ENCODE measurements at regions not wholly inside any gene's neighbourhood (a gene's known extent, or its start where the extent isn't known, plus 50 kb on each side); places are given as distances from the start of the nearest gene placed in this dataset.
"Not testable (repeated sequence)": the region's sequence is repeated elsewhere in the genome, so short reads cannot be mapped to it uniquely, and the experiment has no call there.

DNA sequence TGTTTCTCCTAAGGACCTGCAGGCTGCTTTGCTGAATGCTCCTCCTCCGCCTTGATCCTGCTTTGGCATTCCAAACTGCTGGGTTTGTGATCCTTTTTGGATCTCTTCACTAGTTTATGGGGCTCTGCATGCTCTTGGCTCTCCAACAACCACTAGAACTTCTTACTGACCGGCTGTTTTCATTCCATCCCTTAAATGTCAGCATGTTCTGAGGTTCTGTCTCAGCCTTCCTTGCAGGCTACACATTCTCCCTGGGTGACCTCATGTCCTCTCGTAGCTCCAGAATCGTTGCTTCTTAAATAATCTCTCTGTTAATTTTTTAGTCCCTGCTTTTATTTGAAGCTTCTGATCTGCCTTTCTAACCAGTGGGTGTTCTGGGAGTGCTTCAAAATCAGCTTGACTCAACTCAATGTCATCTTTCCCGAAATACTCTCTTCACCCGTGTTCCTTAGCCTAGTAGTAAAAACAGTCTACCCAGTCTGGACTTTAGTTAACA is 119.0 kb upstream of the HS3ST2 start:
- peaks cover 0 to 2% (median 0%) of the 10 kb centered on the region in 5 donors for H3K9me3 ChIP-seq (ENCODE audit: control insufficient read depth in 5 of 5, low read length in 5 of 5)
- peaks cover 0 to 3% (median 0%) of the 10 kb centered on the region in 5 donors for H3K27me3 ChIP-seq (ENCODE audit: control insufficient read depth in 5 of 5, insufficient read depth in 4 of 5, low read length in 5 of 5)
- H3K9ac ChIP-seq (ENCODE audit: low read length in 5 of 5) = no peak overlapping the region
- no peaks in the 10 kb centered on the region for H3K36me3 ChIP-seq (ENCODE audit: control insufficient read depth in 5 of 5, insufficient read depth in 5 of 5, low read length in 5 of 5)
- H3K27ac ChIP-seq (ENCODE audit: low read depth, low read length) = no peak overlapping the region
- peaks cover 0 to 7% (median 7%) of the 10 kb centered on the region in 5 donors for H3K4me1 ChIP-seq (ENCODE audit: control insufficient read depth in 5 of 5, insufficient read depth in 5 of 5, low read length in 5 of 5)
- no peak overlapping the region for H3K4me3 ChIP-seq (ENCODE audit: low read depth in 1 of 5, low read length in 5 of 5)

DNA sequence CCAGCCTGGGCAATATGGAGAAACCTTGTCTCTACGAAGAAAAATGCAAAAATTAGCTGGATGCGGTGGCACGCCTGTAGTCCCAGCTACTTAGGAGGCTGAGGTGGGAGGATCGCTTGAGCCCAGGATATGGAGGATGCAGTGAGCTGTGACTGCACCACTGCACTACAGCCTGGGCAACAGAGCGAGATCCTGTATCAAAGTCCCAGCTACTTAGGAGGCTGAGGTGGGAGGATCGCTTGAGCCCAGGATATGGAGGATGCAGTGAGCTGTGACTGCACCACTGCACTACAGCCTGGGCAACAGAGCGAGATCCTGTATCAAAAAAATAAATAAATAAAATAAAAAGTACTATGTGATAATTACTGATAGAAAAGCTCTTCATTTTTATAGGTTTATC is 118.2 kb upstream of the HS3ST2 start:
- H3K27me3 ChIP-seq (ENCODE audit: control insufficient read depth in 5 of 5, insufficient read depth in 4 of 5, low read length in 5 of 5); H3K36me3 ChIP-seq (ENCODE audit: control insufficient read depth in 5 of 5, insufficient read depth in 5 of 5, low read length in 5 of 5); H3K4me1 ChIP-seq (ENCODE audit: control insufficient read depth in 5 of 5, insufficient read depth in 5 of 5, low read length in 5 of 5); H3K4me3 ChIP-seq (ENCODE audit: low read depth in 1 of 5, low read length in 5 of 5); H3K9ac ChIP-seq (ENCODE audit: low read length in 5 of 5); H3K9me3 ChIP-seq (ENCODE audit: control insufficient read depth in 5 of 5, low read length in 5 of 5); H3K27ac ChIP-seq (ENCODE audit: low read depth, low read length): not testable (repeated sequence)

DNA sequence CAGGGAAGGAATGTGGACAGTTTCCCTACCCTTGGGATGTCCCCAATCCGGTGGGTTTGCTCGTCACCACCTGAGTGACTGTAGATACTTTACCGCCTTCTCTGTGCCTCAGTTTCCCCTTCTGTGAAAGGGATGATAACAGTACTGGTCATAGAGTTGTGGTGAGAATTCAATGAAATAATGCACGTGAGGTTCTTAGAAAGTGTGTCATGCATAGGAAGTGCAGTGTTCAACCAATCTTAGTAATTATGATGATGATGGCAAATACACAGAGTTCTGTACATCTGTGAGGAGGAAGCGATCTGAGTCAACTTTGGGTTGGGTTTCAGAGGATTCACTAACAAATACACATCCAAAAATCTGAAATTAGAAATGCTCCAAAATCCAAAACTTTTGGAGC is 114.6 kb upstream of the HS3ST2 start:
- Histone ChIP-seq H3K4me3 (ENCODE audit: low read depth in 1 of 5, low read length in 5 of 5) (no peak overlapping the region), H3K9ac (ENCODE audit: low read length in 5 of 5) (no peak overlapping the region), H3K27me3 (ENCODE audit: control insufficient read depth in 5 of 5, insufficient read depth in 4 of 5, low read length in 5 of 5) (peaks cover 0 to 3% (median 0%) of the 10 kb centered on the region in 5 donors), H3K27ac (ENCODE audit: low read depth, low read length) (no peak overlapping the region), H3K4me1 (ENCODE audit: control insufficient read depth in 5 of 5, insufficient read depth in 5 of 5, low read length in 5 of 5) (peaks cover 0 to 7% (median 4%) of the 10 kb centered on the region in 5 donors), H3K36me3 (ENCODE audit: control insufficient read depth in 5 of 5, insufficient read depth in 5 of 5, low read length in 5 of 5) (no peaks in the 10 kb centered on the region), H3K9me3 (ENCODE audit: control insufficient read depth in 5 of 5, low read length in 5 of 5) (no peaks in the 10 kb centered on the region)

DNA sequence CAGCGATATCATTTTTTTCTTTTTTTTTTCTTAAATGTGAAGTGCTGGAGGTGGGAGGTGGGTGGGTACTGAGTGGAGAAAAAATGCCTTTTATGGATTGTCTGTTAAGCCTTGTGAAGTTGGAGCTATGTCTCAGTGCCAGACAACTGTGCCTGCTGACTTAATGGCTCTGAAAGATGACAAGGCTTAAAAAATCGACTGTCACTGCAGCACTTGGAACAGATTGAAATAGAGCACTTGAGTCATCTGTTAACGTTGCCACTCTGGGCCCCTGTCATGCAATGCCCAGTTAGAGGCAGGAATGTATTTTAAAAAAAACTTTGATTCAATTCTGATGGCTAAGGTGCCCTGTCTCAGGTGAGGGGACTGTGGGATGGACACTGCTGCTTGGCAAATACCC is 108.2 kb upstream of the HS3ST2 start:
- Histone ChIP-seq H3K9me3 (ENCODE audit: control insufficient read depth in 5 of 5, low read length in 5 of 5) (no peaks in the 10 kb centered on the region), H3K4me3 (ENCODE audit: low read depth in 1 of 5, low read length in 5 of 5) (no peak overlapping the region), H3K27ac (ENCODE audit: low read depth, low read length) (no peak overlapping the region), H3K36me3 (ENCODE audit: control insufficient read depth in 5 of 5, insufficient read depth in 5 of 5, low read length in 5 of 5) (no peaks in the 10 kb centered on the region), H3K4me1 (ENCODE audit: control insufficient read depth in 5 of 5, insufficient read depth in 5 of 5, low read length in 5 of 5) (no peaks in the 10 kb centered on the region), H3K9ac (ENCODE audit: low read length in 5 of 5) (no peak overlapping the region), H3K27me3 (ENCODE audit: control insufficient read depth in 5 of 5, insufficient read depth in 4 of 5, low read length in 5 of 5) (peaks cover 0 to 3% (median 0%) of the 10 kb centered on the region in 5 donors)

DNA sequence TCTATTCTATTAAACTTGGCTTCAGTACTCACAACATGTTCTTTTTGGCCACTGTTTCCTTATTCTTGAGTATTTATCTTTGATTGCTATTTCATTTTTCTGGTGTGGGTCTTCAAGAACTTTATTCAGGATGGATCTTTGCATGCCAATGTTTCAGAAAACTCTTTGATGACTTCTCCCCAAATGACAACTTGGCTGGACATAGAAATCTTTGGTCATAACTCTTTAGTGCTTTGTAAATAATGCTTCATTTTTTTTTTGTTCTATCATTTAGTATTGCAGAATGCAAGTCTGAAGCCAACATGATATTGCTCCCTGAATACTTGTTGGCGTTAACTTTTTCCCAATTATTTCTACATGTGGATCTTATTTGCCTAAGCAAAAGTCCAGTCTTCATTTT is 103.6 kb upstream of the HS3ST2 start:
- Histone ChIP-seq H3K36me3 (ENCODE audit: control insufficient read depth in 5 of 5, insufficient read depth in 5 of 5, low read length in 5 of 5) (no peaks in the 10 kb centered on the region), H3K27me3 (ENCODE audit: control insufficient read depth in 5 of 5, insufficient read depth in 4 of 5, low read length in 5 of 5) (peaks cover 0 to 3% (median 0%) of the 10 kb centered on the region in 5 donors), H3K27ac (ENCODE audit: low read depth, low read length) (no peak overlapping the region), H3K9ac (ENCODE audit: low read length in 5 of 5) (no peak overlapping the region), H3K4me3 (ENCODE audit: low read depth in 1 of 5, low read length in 5 of 5) (no peak overlapping the region), H3K4me1 (ENCODE audit: control insufficient read depth in 5 of 5, insufficient read depth in 5 of 5, low read length in 5 of 5) (no peaks in the 10 kb centered on the region), H3K9me3 (ENCODE audit: control insufficient read depth in 5 of 5, low read length in 5 of 5) (peaks cover 8 to 25% (median 24%) of the 10 kb centered on the region in 5 donors)

DNA sequence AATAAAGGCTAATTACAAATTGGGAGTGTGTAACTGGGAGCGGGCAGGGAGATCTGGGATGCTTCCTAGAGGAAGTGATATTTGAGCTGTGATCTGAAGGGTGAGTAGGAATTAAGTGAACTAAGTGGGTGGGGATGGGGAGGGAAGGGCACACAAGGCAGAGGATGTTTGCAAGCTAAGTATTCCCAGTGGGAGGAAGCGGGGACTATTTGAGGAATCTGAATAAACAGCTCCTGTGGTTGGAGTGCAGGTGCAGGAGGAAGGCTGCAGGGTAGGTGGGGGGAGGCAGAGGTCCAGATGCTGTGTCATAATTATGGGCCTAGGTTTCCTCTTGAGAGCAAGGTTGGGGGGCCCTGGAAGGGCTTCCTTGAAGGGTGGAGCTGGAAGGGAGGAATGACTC is 102.1 kb upstream of the HS3ST2 start:
- H3K9me3 ChIP-seq (ENCODE audit: control insufficient read depth in 5 of 5, low read length in 5 of 5) = peaks cover 8 to 25% (median 24%) of the 10 kb centered on the region in 5 donors
- H3K36me3 ChIP-seq (ENCODE audit: control insufficient read depth in 5 of 5, insufficient read depth in 5 of 5, low read length in 5 of 5) = no peaks in the 10 kb centered on the region
- H3K27ac ChIP-seq (ENCODE audit: low read depth, low read length) = no peak overlapping the region
- H3K9ac ChIP-seq (ENCODE audit: low read length in 5 of 5) = no peak overlapping the region
- H3K4me1 ChIP-seq (ENCODE audit: control insufficient read depth in 5 of 5, insufficient read depth in 5 of 5, low read length in 5 of 5) = no peaks in the 10 kb centered on the region
- peak overlapping the region in 3 of 5 donors; percentile 11 to 23 (median 18) for H3K4me3 ChIP-seq (ENCODE audit: low read depth in 1 of 5, low read length in 5 of 5)
- H3K27me3 ChIP-seq (ENCODE audit: control insufficient read depth in 5 of 5, insufficient read depth in 4 of 5, low read length in 5 of 5) = no peaks in the 10 kb centered on the region

DNA sequence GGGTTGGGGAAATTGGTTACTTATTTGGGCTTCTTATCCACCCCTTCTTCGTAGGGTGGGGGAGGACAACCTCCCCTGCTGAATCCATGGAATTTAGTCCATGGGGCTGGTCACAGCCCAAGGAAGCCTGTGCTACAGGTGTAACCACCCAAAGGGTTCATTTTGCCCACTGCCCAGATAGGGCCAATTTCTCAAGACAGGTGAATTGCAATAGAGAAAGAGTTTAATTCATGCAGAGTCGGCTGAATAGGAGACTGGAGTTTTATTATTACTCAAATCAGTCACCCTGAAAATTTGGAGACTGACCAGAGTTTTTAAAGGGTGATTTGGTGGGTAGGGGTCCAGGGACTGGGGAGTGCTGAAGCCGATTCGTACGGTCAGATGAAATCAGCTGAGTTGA is 101.5 kb upstream of the HS3ST2 start:
- no peak overlapping the region for H3K9ac ChIP-seq (ENCODE audit: low read length in 5 of 5)
- H3K4me3 ChIP-seq (ENCODE audit: low read depth in 1 of 5, low read length in 5 of 5) = peak overlapping the region in 2 of 5 donors; percentile 23 to 34
- H3K4me1 ChIP-seq (ENCODE audit: control insufficient read depth in 5 of 5, insufficient read depth in 5 of 5, low read length in 5 of 5) = no peaks in the 10 kb centered on the region
- no peak overlapping the region for H3K27ac ChIP-seq (ENCODE audit: low read depth, low read length)
- no peaks in the 10 kb centered on the region for H3K27me3 ChIP-seq (ENCODE audit: control insufficient read depth in 5 of 5, insufficient read depth in 4 of 5, low read length in 5 of 5)
- no peaks in the 10 kb centered on the region for H3K36me3 ChIP-seq (ENCODE audit: control insufficient read depth in 5 of 5, insufficient read depth in 5 of 5, low read length in 5 of 5)
- peaks cover 8 to 25% (median 24%) of the 10 kb centered on the region in 5 donors for H3K9me3 ChIP-seq (ENCODE audit: control insufficient read depth in 5 of 5, low read length in 5 of 5)

DNA sequence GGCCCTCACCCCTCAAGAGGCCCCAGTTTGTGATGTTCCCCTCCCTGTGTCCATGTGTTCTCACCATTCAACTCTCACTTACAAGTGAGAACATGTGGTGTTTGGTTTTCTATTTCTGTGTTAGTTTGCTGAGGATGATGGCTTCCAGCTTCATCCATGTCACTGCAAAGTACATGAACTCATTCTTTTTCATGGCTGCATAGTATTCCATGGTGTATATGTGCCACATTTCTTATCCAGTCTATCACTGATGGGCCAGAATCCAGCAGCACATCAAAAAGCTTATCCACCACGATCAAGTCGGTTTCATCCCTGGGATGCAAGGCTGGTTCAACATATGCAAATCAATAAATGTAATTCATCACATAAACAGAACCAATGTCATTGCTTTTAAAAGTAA is 95.4 kb upstream of the HS3ST2 start:
- not testable (repeated sequence) for H3K27ac ChIP-seq (ENCODE audit: low read depth, low read length); H3K9me3 ChIP-seq (ENCODE audit: control insufficient read depth in 5 of 5, low read length in 5 of 5)

DNA sequence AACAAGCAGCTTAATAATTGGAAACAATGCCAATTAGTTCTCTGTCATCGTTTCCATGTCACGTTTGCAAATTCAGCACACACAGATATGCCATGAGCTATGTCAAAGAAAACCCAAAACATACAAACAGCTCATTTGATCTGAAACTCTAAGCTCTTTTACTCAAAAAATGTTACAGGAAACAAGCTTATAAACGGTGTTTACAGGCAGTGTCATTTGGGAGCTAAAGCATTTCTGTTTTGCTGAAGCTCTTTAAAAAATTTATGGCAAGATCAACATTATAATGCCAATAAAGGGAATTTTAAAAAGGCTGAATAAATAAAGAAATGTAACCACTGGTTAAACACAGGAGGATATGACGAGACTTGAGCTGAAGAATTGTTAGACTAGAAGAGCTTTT is 94.0 kb upstream of the HS3ST2 start:
- Histone ChIP-seq H3K9me3 (ENCODE audit: control insufficient read depth in 5 of 5, low read length in 5 of 5) (no peaks in the 10 kb centered on the region), H3K36me3 (ENCODE audit: control insufficient read depth in 5 of 5, insufficient read depth in 5 of 5, low read length in 5 of 5) (no peaks in the 10 kb centered on the region), H3K9ac (ENCODE audit: low read length in 5 of 5) (no peak overlapping the region), H3K4me1 (ENCODE audit: control insufficient read depth in 5 of 5, insufficient read depth in 5 of 5, low read length in 5 of 5) (no peaks in the 10 kb centered on the region), H3K4me3 (ENCODE audit: low read depth in 1 of 5, low read length in 5 of 5) (no peak overlapping the region), H3K27me3 (ENCODE audit: control insufficient read depth in 5 of 5, insufficient read depth in 4 of 5, low read length in 5 of 5) (peaks cover 0 to 10% (median 0%) of the 10 kb centered on the region in 5 donors), H3K27ac (ENCODE audit: low read depth, low read length) (no peak overlapping the region)

More for the DNA sequence above, 95.4 kb upstream of the HS3ST2 start:
- H3K4me1 ChIP-seq (ENCODE audit: control insufficient read depth in 5 of 5, insufficient read depth in 5 of 5, low read length in 5 of 5); H3K9ac ChIP-seq (ENCODE audit: low read length in 5 of 5); H3K4me3 ChIP-seq (ENCODE audit: low read depth in 1 of 5, low read length in 5 of 5); H3K36me3 ChIP-seq (ENCODE audit: control insufficient read depth in 5 of 5, insufficient read depth in 5 of 5, low read length in 5 of 5): not testable (repeated sequence)
- peaks cover 0 to 10% (median 0%) of the 10 kb centered on the region in 5 donors for H3K27me3 ChIP-seq (ENCODE audit: control insufficient read depth in 5 of 5, insufficient read depth in 4 of 5, low read length in 5 of 5)

DNA sequence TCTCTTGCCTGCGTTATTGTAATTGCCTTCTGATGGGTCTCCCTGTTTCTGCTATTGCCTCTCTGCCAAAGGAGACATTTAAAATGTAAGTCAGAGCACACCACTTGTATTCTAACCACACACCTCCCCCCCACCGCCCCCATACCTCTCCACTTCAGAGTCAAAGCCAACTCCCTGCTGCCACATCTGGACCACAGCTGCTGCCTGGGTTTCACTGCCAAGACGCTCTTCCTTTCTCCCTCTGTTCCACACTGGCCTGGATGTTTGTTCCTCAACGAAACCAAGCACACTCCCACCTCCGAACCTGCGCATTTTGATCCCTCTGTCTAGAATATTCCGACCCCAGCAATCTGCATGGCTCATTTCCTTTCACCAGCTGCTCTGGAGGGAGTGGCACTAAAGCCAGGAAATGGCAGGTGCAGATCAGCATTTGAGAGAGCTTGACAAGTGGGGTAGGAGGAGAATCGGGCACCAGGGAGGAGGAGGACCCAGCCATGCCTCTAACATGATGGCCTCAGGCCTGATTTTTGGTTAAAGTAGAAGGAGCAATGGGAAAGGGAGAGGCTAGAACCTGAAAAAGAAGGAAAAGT is 92.4 kb upstream of the HS3ST2 start:
- Histone ChIP-seq H3K36me3 (ENCODE audit: control insufficient read depth in 5 of 5, insufficient read depth in 5 of 5, low read length in 5 of 5) (no peaks in the 10 kb centered on the region), H3K27ac (ENCODE audit: low read depth, low read length) (no peak overlapping the region), H3K9me3 (ENCODE audit: control insufficient read depth in 5 of 5, low read length in 5 of 5) (no peaks in the 10 kb centered on the region), H3K9ac (ENCODE audit: low read length in 5 of 5) (no peak overlapping the region), H3K4me3 (ENCODE audit: low read depth in 1 of 5, low read length in 5 of 5) (no peak overlapping the region), H3K27me3 (ENCODE audit: control insufficient read depth in 5 of 5, insufficient read depth in 4 of 5, low read length in 5 of 5) (peaks cover 0 to 10% (median 0%) of the 10 kb centered on the region in 5 donors), H3K4me1 (ENCODE audit: control insufficient read depth in 5 of 5, insufficient read depth in 5 of 5, low read length in 5 of 5) (no peaks in the 10 kb centered on the region)

Measured in subcutaneous abdominal adipose tissue (tissue), 5 donors.